ENCODE measurements at regions not wholly inside any gene's neighbourhood (a gene's known extent, or its start where the extent isn't known, plus 50 kb on each side); places are given as distances from the start of the nearest gene placed in this dataset.

DNA sequence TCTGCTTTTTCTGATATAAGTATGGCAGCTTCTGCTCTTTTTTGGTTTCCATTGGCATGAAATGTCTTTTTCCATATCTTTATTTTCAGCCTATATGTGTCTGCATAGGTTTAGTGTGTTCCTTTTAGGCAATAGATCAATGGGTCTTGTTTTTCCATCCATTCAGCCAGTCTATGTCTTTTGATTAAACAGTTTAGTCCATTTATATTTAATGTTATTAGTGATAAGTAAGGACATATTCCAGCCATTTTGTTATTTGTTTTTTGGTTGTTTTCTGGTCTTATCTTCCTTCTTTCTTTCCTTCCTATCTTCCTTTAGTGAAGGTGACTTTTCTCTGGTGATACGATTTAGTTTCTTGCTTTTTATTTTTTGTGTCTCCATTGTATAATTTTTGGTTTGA, 101.3 kb upstream of the LRRC3B start:
- POLR2A ChIA-PET, result no interaction called here
- no peaks in the 10 kb centered on the region for H3K4me1 ChIP-seq (ENCODE audit: control insufficient read depth, insufficient read depth, low read length)
- no peak for ATAC-seq
- H3K36me3 ChIP-seq (ENCODE audit: control insufficient read depth in 2 of 2, insufficient read depth in 2 of 2, low read length in 1 of 2), result no peaks in the 10 kb centered on the region
- TF ChIP-seq IRF4 (IDR thresholded peaks at IDR 0.05; ENCODE audit: low read depth, low read length) (no peak), MYC (IDR thresholded peaks at IDR 0.05; ENCODE audit: insufficient read depth, insufficient read length, insufficient replicate concordance, low read length, severe bottlenecking) (no peak)
- TF ChIP-seq, protein P1, sequence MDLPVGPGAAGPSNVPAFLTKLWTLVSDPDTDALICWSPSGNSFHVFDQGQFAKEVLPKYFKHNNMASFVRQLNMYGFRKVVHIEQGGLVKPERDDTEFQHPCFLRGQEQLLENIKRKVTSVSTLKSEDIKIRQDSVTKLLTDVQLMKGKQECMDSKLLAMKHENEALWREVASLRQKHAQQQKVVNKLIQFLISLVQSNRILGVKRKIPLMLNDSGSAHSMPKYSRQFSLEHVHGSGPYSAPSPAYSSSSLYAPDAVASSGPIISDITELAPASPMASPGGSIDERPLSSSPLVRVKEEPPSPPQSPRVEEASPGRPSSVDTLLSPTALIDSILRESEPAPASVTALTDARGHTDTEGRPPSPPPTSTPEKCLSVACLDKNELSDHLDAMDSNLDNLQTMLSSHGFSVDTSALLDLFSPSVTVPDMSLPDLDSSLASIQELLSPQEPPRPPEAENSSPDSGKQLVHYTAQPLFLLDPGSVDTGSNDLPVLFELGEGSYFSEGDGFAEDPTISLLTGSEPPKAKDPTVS (IDR thresholded peaks at IDR 0.05; ENCODE audit: low read depth, low read length), result no peak
- no peaks in the 10 kb centered on the region for H4K20me1 ChIP-seq (ENCODE audit: control insufficient read depth, insufficient read depth)
- no peak overlapping the region for H2AFZ ChIP-seq (ENCODE audit: control insufficient read depth, low read depth, low read length)
- no peak for FAIRE-seq
- intact Hi-C loops (cut with micrococcal nuclease; ENCODE audit: unreplicated experiment), result no loop called here
- RAD21 ChIA-PET (ENCODE audit: unreplicated experiment), result no interaction called here
- 0% methylated on average over 1 of the region's 1 CpG for WGBS (ENCODE audit: insufficient coverage, insufficient replicate concordance, low lambda C conversion rate, missing lambda C conversion rate)
- no peak overlapping the region for H3K27ac ChIP-seq (ENCODE audit: control insufficient read depth, insufficient read depth)
- no peaks in the 10 kb centered on the region for H3K27me3 ChIP-seq (replicated peaks in 1 of 2; ENCODE audit: control insufficient read depth in 2 of 2, insufficient read depth in 2 of 2, low read length in 1 of 2)
- no peaks in the 10 kb centered on the region for H3K9me3 ChIP-seq (replicated peaks; ENCODE audit: control insufficient read depth, insufficient read depth, low read length)
- no peak overlapping the region for H3K9ac ChIP-seq (ENCODE audit: control insufficient read depth, insufficient read depth, low read length)
- no peak overlapping the region for H3K4me3 ChIP-seq
- DNase-seq (ENCODE audit: low read depth, low spot score), result no peak
- H3K4me2 ChIP-seq (ENCODE audit: control insufficient read depth, insufficient read depth), result no peak overlapping the region
- BruUV-seq (replicated peaks), result no TSS peak
- CTCF ChIA-PET, result no interaction called here
- no peaks in the 10 kb centered on the region for H3K79me2 ChIP-seq (ENCODE audit: control insufficient read depth, insufficient read depth, low read length)
- in situ Hi-C loops (cut with MboI), result no loop called here
- SMC1A ChIA-PET (ENCODE audit: uncharacterized antibody, unreplicated experiment), result no interaction called here

DNA sequence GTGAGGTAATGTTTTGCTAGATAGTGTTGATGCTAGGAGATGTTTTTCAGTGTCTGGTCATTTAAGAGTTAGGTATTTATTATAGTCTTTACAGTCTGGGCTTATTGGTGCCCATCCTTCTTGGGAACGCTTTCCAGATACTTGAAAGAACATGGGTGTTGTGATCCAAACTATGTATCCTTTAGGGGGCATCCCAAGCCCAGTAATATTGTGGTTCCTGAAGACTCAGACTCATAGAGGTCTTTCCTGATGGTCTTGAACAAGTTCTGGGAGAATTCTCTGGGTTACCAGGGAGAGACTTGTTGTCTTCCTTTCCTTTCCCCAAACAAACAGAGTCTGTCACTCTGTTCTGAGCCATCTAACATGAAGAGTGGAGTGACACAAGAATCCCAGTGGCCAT, 99.7 kb upstream of the LRRC3B start:
- intact Hi-C loops (cut with micrococcal nuclease; ENCODE audit: unreplicated experiment) (no loop called here), in situ Hi-C loops (cut with MboI) (no loop called here)
- Histone ChIP-seq H4K20me1 (ENCODE audit: control insufficient read depth, insufficient read depth) (no peaks in the 10 kb centered on the region), H3K4me1 (ENCODE audit: control insufficient read depth, insufficient read depth, low read length) (no peaks in the 10 kb centered on the region), H3K4me3 (no peak overlapping the region), H2AFZ (ENCODE audit: control insufficient read depth, low read depth, low read length) (no peak overlapping the region), H3K27me3 (replicated peaks in 1 of 2; ENCODE audit: control insufficient read depth in 2 of 2, insufficient read depth in 2 of 2, low read length in 1 of 2) (no peaks in the 10 kb centered on the region), H3K4me2 (ENCODE audit: control insufficient read depth, insufficient read depth) (no peak overlapping the region), H3K79me2 (ENCODE audit: control insufficient read depth, insufficient read depth, low read length) (no peaks in the 10 kb centered on the region), H3K9ac (ENCODE audit: control insufficient read depth, insufficient read depth, low read length) (no peak overlapping the region), H3K27ac (ENCODE audit: control insufficient read depth, insufficient read depth) (no peak overlapping the region), H3K9me3 (replicated peaks; ENCODE audit: control insufficient read depth, insufficient read depth, low read length) (no peaks in the 10 kb centered on the region), H3K36me3 (ENCODE audit: control insufficient read depth in 2 of 2, insufficient read depth in 2 of 2, low read length in 1 of 2) (no peaks in the 10 kb centered on the region)
- no peak for TF ChIP-seq EED (IDR thresholded peaks at IDR 0.05; ENCODE audit: low read depth)
- TF ChIP-seq, protein P2, sequence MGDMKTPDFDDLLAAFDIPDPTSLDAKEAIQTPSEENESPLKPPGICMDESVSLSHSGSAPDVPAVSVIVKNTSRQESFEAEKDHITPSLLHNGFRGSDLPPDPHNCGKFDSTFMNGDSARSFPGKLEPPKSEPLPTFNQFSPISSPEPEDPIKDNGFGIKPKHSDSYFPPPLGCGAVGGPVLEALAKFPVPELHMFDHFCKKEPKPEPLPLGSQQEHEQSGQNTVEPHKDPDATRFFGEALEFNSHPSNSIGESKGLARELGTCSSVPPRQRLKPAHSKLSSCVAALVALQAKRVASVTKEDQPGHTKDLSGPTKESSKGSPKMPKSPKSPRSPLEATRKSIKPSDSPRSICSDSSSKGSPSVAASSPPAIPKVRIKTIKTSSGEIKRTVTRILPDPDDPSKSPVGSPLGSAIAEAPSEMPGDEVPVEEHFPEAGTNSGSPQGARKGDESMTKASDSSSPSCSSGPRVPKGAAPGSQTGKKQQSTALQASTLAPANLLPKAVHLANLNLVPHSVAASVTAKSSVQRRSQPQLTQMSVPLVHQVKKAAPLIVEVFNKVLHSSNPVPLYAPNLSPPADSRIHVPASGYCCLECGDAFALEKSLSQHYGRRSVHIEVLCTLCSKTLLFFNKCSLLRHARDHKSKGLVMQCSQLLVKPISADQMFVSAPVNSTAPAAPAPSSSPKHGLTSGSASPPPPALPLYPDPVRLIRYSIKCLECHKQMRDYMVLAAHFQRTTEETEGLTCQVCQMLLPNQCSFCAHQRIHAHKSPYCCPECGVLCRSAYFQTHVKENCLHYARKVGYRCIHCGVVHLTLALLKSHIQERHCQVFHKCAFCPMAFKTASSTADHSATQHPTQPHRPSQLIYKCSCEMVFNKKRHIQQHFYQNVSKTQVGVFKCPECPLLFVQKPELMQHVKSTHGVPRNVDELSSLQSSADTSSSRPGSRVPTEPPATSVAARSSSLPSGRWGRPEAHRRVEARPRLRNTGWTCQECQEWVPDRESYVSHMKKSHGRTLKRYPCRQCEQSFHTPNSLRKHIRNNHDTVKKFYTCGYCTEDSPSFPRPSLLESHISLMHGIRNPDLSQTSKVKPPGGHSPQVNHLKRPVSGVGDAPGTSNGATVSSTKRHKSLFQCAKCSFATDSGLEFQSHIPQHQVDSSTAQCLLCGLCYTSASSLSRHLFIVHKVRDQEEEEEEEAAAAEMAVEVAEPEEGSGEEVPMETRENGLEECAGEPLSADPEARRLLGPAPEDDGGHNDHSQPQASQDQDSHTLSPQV (IDR thresholded peaks at IDR 0.05), result no peak
- no peak for TF ChIP-seq MEF2A (IDR thresholded peaks at IDR 0.05; ENCODE audit: insufficient read depth, low read depth, low read length)
- TF ChIP-seq JUNB (IDR thresholded peaks at IDR 0.05), result no peak
- TF ChIP-seq NR2F1 (conservative IDR thresholded peaks at IDR 0.05), result no peak
- no peak for TF ChIP-seq HDAC2 (IDR thresholded peaks at IDR 0.05)
- TF ChIP-seq SMARCA5 (IDR thresholded peaks at IDR 0.05), result no peak
- SMC1A ChIA-PET (ENCODE audit: uncharacterized antibody, unreplicated experiment), result no interaction called here
- RAD21 ChIA-PET (ENCODE audit: unreplicated experiment), result no interaction called here
- no peak for DNase-seq (ENCODE audit: low read depth, low spot score)
- 0% methylated on average over 1 of the region's 1 CpG for WGBS (ENCODE audit: insufficient coverage, insufficient replicate concordance, low lambda C conversion rate, missing lambda C conversion rate)
- POLR2A ChIA-PET, result no interaction called here
- no TSS peak for BruUV-seq (replicated peaks)
- CTCF ChIA-PET, result no interaction called here
- no peak for ATAC-seq
- no peak for FAIRE-seq
